HG02763 (cell line): ENCODE measurements at regions not wholly inside any gene's neighbourhood (a gene's known extent, or its start where the extent isn't known, plus 50 kb on each side); places are given as distances from the start of the nearest gene placed in this dataset.

Experiments used
- ATAC-seq: cut with Tn5 transposase; IDR thresholded peaks from one replicate; pipeline ENCODE4 v1.9.1; 2021; ENCODE audit warnings: mild to moderate bottlenecking, moderate library complexity; ENCODE audit not compliant: unreplicated experiment

DNA sequence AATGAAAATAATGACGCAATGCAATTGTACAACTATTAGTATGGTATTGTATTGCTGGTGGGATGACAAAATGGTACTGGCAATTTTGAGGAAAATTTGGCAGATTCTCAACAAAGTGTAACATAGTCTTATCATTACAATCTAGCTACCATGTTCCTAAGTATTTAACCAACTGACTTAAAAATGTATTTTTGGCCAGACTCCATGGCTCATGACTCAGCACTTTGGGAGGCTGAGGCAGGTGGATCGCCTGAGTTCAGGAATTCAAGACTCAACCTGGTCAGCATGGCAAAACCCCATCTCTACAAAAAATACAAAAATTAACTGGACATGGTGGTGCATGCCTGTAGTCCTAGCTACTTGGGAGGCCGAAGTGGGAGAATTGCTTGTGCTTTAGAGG lies 1409.5 kb downstream of the AACS start:
- no peak for ATAC-seq

DNA sequence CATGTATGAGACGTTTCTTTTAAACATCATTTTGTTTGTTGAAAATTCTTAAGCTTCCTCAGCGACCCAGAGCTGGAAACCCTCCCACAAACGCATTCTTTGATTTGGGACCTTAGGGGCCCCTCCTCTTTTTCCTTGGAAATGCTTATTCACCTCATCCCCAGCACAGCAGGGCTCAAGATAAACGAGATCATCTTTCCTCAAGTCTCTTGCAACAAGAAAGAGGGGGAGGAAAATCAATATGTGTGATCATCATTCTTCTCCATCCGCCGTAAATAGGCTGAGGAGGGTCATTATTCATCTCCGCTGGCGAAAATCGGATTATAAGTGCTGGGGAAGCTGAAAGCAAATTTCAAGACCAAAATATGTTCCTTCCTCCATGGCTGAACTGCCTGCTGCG lies 1415.2 kb downstream of the AACS start:
- ATAC-seq, result no peak

DNA sequence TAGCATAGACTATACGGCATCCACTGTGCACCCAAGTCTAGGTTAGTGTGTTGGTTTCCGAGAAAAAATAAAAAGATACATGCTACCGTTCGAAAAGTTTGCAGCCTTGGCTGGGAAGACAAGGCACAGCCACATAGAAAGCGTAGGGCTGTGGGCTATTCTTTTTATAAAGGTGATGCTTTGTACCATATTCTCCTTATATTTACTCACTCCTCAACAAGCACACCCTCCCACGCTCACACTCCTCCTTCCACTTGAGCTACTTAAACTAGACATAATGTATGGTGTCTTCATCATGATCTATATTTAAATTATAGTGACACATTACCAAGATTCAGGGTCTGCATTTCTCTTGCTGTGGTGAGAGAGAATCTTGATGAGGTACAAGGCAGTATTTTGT lies 1416.5 kb downstream of the AACS start:
- no peak for ATAC-seq

GRCh38 chr12:126482238-126482889 lies 1417.1 kb downstream of the AACS start:
- no peak for ATAC-seq

GRCh38 chr12:126483145-126484068 lies 1418.2 kb downstream of the AACS start:
- no peak for ATAC-seq

DNA sequence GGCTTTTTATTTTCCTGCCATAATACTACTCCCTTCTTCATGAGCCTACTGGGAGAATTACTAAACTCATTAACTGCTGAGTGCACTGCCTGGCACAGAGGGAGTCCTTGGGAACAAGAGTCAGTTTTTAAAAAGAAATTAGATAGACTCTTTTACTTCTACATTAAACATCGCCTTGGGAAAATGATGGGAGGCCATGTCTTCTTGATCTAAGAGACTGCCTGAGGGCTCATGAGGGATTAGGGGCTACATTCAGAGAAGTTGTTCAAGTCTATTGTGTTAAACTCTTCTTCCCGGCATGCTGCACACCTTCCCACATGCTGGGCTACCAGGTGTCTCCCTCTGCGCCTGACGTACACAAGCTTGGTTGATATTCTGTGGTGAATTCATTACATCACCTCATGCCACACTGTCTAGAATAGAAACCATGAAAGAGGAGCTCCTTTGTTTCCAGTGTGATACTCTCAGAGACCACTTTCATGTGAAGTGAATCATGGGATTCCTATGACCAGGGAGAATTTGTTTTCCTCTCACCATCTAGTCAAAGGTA lies 1422.3 kb downstream of the AACS start:
- ATAC-seq, result no peak

- ATAC-seq, result no peak
Measured at GRCh38 chr12:126488806-126489205, 1423.6 kb downstream of the AACS start.

GRCh38 chr12:126492181-126492580 lies 1426.9 kb downstream of the AACS start:
- no peak for ATAC-seq

DNA sequence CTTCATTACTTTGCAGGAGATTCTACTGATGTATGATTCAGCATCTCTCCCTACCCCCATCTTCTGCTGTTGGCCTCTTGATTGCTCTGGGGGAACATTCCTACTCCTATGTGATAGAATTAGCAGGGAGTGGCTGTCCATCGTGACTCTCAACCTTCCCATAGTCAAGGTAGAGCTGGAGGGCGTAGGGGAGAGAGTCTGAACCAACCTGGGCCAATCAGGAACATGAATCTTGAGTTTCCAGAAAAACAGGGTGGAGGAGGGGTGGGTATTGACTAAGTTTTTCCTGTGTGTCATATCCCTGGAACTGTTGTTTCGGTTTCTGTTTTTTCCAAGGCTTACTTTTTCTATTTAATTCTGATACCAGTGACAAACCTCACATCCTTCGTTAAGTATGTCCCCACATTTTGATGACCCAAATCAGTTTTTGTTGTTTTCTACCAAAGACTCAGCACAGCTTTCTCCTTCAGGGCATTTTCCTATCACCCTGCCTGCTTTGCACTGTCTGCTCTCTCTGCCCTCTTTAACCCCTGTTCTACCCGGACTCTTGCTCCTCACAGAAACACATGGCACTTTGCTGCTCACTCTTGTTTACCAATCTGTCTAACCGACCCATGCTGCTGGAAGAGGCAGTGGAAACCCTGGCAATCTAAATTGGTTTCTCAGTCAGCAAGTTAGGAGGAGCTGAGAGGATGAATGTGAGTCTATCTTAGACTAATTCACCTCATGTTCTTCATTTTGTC lies 1428.3 kb downstream of the AACS start:
- no peak for ATAC-seq

DNA sequence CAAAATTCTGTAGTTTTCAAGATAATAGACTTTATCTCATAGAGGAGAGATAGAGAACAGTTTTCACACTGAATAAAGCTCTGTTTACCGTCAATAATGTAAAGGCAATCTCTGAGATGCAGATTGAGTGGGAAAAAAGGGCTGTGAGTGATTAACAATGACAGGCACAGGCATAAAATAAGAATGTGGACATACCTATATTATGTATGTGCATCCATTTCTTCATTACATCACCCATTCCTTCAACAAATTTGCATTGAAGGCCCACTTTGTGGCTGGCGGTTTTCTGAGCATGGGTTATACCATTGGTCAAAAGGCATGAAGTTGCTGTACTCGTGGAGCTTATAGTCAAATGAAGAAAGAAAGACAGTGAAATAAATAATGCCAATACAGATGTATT lies 1431.0 kb downstream of the AACS start:
- ATAC-seq, result no peak

GRCh38 chr12:126506426-126507182 lies 1441.4 kb downstream of the AACS start:
- no peak for ATAC-seq

DNA sequence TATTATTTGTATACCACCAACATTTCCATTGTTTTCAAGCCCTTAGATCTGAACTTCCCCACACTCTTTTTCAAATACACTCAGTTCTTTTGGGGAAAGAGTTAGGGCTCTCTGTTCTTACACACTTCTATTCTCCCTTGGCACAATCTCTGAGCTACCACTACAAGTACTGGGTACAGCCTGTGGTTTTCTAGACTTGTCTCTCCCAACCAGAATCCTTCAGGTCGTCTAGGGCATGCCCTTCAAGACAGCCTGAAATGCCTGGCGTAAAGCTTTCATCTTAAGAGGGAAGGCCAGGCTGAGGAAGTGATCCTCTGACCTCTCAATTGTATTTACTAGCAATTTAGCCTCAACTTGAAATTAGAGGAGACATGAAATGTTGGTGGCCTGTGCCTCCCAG lies 1442.0 kb downstream of the AACS start:
- ATAC-seq, result no peak

GRCh38 chr12:126509572-126509971 lies 1444.3 kb downstream of the AACS start:
- no peak for ATAC-seq

DNA sequence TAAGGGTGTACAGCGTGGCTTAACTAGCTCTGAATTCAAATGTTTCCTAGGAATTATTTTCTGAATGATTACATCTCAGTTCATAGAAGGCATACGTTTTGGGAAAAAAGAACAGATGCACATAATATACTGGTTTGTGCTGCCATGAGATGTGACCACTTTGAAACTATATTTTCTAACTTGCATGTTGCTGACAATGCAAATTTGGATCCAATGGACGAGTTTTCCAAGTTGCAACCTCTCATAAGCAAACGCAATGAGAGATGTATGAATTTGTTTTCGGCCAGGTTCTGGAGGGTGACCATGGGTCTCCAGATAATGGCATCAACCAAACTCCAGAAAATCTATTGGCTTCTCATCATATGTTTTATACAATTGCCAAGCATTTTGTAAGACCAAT lies 1445.4 kb downstream of the AACS start:
- no peak for ATAC-seq

DNA sequence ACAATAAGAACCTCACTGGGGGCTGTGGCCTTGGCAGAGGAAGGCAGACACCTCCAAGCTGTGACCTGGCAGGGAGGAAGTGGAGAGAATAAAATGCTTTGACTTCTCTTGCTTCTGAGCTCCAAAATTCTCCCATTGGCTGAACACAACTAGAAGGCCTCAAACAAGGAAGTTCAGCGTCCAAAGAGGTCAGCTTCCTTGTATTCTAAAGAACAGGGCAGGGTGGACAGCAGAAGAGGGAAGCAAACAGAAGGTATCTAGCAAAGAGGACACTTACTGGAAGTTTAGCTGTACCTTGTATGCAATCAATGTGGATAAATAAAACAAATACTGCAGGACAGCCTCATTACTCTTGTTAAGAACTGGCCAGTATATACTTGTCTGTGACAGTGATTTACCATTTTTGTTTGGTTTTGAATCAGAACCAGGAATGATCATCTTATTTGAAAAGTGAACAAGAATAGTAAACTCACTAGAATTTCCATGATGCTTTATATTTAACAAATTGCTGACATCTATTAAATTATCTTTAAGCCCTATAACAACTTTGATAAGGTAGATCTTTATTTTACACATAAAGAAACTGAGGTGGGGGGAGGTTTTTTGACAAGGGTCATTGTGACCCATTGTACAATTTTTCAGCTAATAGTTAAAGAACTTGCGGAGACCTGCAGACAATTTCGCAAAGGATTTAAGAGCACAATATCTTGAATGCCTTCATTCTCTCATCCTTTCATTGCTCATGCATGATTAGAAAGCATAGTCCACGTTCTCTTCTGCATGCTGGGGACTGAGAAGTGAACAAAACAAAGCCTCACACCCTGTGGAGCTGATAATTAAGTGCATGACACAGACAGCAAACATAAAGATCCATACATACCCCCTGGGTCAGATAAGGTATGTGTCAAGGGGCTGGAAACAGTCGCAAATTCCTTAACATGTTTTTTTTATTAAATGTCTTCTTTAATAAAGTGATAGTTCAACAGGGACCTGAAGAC lies 1448.0 kb downstream of the AACS start:
- no peak for ATAC-seq

GRCh38 chr12:126518596-126519200 lies 1453.5 kb downstream of the AACS start:
- no peak for ATAC-seq

DNA sequence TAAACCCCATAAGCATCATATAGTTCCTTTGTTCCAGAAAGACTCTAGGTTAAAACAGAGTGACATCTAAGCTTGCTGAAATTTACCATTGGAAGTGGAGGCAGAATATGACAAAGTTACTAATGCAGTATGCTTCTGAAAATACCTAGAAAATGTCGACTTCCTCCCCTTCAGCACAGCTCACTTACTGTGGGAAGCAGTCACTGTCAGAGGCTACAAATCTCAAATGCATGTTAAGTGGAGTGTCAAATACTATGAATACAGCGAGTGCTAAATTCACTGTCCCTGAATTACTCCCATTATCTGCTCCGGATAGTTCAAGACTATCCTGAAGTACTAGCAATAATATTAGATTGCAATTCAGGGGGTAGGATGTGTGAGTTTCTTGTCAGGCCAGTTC lies 1454.6 kb downstream of the AACS start:
- ATAC-seq, result no peak

DNA sequence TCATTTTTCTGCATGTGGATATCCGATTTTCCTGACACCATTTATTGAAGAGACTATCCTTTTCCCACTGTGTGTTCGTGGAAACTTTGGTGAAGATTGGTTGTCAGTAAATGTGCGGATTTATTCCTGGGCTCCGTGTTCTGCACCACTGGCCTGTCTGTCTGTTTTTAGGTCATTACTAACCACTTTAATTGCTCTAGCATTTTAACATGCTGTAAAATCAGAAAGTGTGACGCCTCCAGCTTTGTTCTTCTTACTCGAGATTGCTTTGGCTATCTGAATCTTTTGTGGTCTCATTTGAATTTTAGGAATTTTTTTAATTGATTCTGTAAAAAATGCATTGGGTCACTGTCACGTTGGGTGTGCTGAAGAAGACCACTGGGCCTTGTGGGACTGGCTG lies 1458.7 kb downstream of the AACS start:
- ATAC-seq, result no peak

DNA sequence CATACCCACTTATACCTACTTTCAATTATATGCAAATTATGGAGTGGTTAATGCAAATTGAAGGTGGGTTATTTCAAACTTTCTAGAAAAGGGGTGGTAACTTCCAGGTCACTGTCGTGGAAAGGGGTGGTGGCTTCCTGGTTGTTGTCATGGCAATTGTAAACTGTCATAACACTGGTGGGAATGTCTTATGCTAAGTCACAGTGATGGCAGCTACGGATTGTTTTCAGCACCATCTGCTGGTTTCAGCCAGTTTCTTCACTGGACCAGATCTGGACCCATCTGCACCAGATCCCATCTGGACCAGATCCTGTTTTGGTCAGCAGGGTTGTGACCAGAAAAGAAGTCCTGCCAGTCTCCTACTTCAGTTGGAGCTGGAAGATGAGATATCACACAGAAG lies 1469.3 kb downstream of the AACS start:
- no peak for ATAC-seq
